Lower leg skin (tissue), 4 donors: ENCODE measurements at regions not wholly inside any gene's neighbourhood (a gene's known extent, or its start where the extent isn't known, plus 50 kb on each side); places are given as distances from the start of the nearest gene placed in this dataset.

Experiments used
- DNase-seq, 2 donors: peaks; one replicate each; pipeline ENCODE4 v3.0.0-alpha.2; 2019; ENCODE audit warnings: low spot score in 2 of 2
- H3K4me3 ChIP-seq: fragments of 200-600 bp; sonication (generic); 2 replicates; pipeline ENCODE4 v1.5.1; 2017; ENCODE audit warnings: mild to moderate bottlenecking, low read depth; ENCODE audit not compliant: poor library complexity, severe bottlenecking
- POLR2A ChIP-seq, 2 donors: fragments of 450-650 bp; IDR thresholded peaks; one replicate each; pipeline ENCODE4 v1.6.1; 2016 to 2017; ENCODE audit warnings: antibody characterized with exemption in 2 of 2, mild to moderate bottlenecking in 1 of 2, moderate library complexity in 1 of 2
- WGBS, 2 donors: methylation state at CpG; one replicate each; pipeline ENCODE4 v1.1.5; 2018; 5-methylcytosine and 5-hydroxymethylcytosine counted together
- intact Hi-C: fragments of 100-400 bp; cut with DNase I; formaldehyde crosslinking; loops from one replicate; pipeline ENCODE4 v1.15.0; 2023; ENCODE audit warnings: low total_unique reads
- TF ChIP-seq, protein P1 (sequence below), 3 donors: fragments of 450-650 bp; IDR thresholded peaks; one replicate each; pipeline ENCODE4 v1.5.1; 2016; ENCODE audit warnings: antibody characterized with exemption in 3 of 3, mild to moderate bottlenecking in 3 of 3, moderate library complexity in 2 of 3

DNA sequence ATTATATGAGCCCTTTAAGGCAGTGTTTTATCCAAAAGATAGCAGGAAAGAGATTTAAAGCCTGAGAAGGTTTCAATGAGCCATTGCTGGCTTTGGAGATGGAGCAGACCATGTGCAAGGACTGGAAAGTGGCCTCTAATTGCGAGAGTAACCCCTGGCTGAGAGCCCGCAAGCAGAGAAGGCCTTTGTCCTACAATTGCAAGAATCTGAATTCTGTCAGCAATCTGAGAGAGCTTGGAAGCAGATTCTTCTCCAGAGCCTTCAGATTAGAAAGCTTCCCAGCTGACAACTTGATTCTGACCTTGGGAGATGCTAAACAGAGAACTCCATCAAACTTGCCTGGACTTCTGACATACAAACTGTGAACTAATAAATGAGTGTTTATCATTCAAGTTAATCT, 528.7 kb upstream of the KLF12 start:
- intact Hi-C loops: no loop called here
- TF ChIP-seq, protein P1, sequence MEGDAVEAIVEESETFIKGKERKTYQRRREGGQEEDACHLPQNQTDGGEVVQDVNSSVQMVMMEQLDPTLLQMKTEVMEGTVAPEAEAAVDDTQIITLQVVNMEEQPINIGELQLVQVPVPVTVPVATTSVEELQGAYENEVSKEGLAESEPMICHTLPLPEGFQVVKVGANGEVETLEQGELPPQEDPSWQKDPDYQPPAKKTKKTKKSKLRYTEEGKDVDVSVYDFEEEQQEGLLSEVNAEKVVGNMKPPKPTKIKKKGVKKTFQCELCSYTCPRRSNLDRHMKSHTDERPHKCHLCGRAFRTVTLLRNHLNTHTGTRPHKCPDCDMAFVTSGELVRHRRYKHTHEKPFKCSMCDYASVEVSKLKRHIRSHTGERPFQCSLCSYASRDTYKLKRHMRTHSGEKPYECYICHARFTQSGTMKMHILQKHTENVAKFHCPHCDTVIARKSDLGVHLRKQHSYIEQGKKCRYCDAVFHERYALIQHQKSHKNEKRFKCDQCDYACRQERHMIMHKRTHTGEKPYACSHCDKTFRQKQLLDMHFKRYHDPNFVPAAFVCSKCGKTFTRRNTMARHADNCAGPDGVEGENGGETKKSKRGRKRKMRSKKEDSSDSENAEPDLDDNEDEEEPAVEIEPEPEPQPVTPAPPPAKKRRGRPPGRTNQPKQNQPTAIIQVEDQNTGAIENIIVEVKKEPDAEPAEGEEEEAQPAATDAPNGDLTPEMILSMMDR (IDR thresholded peaks at IDR 0.05): no peak
- TF ChIP-seq POLR2A (IDR thresholded peaks at IDR 0.05): no peak
- DNase-seq: no peak
- WGBS, 2 donors: 79 to 88% methylated on average over 2 of the region's 2 CpGs
- H3K4me3 ChIP-seq: no peak overlapping the region

DNA sequence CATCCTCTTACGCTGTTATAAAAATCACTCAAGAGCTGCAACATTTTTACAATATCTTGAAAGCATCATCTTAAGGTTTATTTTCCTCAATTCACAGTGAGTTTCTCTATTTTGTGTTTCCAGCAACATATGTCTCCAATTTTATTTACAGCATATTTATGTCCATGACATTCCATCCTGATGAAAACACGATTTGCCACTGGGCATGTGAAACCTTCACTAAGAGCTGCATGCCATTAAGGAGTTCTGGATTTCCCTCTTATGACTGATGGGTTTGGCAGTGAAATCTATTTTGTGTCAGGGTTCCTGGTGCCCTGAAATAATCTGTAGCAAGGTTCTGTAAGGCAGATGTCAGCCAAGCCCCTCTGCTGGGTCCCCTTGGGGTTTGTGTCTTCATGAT, 527.6 kb upstream of the KLF12 start:
- TF ChIP-seq, protein P1 (IDR thresholded peaks at IDR 0.05): no peak
- no peak for TF ChIP-seq POLR2A (IDR thresholded peaks at IDR 0.05)
- intact Hi-C loops: no loop called here
- no peak for DNase-seq
- no peak overlapping the region for H3K4me3 ChIP-seq
- WGBS, 2 donors: 45 to 46% methylated on average over 2 of the region's 2 CpGs

DNA sequence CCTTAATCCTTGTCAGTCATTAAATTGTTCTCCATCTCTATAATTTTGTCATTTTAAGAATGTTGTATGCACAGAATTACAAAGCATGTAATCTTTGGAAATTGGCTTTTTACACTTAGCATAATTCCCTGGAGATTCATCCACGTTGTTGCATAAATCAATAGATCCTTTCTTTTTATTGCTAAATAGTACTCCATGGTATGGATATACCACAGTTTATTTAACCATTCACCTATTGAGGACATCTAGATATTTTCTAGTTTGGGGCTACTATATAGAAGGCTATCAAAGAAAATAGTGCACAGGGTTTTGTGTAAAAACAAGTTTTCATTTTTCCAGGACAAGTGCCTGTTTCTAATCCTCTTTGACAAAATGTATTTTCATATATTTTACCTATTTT, 523.6 kb upstream of the KLF12 start:
- intact Hi-C loops: no loop called here
- TF ChIP-seq, protein P1 (IDR thresholded peaks at IDR 0.05): no peak
- TF ChIP-seq POLR2A (IDR thresholded peaks at IDR 0.05): no peak
- WGBS, 2 donors: 83 to 88% methylated on average over 1 of the region's 1 CpG
- DNase-seq: no peak
- H3K4me3 ChIP-seq: no peak overlapping the region

DNA sequence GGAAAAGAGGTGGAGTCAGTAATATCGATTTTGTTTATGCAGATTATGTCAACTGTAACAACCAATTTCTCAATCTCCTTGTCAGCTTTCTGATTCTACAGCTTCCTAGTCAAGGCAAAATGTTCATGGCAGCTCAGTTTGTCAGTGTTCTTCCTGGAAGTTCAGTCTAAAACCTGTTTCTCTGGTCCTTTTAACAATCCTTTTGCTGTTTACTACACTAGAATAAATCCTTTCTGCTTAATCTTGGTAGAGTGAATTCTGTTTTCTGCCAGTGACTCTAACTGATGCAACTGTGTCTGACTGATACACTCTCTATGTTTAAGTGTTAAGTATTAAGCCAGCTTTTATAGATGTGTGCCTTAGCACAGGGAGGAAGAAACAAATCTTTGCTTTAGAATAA, 516.9 kb upstream of the KLF12 start:
- DNase-seq: no peak
- intact Hi-C loops: no loop called here
- TF ChIP-seq, protein P1 (IDR thresholded peaks at IDR 0.05): no peak
- no peak for TF ChIP-seq POLR2A (IDR thresholded peaks at IDR 0.05)
- WGBS, 2 donors: 38 to 45% methylated on average over 1 of the region's 1 CpG
- H3K4me3 ChIP-seq: no peak overlapping the region

DNA sequence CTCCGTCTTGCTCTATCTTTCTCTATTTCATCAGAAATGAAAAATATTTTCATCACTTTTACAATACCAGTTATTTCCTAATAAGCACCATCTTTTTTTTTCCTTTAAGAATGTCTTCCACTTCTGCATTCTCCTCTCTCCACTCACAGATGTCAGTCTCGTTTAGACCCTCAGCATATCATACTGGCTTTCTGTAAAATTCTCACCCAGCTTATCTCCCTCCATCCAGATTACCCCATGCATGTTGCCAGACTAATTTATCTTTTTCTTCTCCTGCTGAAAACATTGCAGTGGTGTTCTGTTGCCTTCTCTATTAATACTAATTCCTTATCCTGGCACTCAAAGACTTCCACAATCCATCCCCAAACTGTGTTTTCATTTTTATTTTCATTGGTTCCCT, 513.8 kb upstream of the KLF12 start:
- DNase-seq: no peak
- TF ChIP-seq, protein P1 (IDR thresholded peaks at IDR 0.05): no peak
- TF ChIP-seq POLR2A (IDR thresholded peaks at IDR 0.05): no peak
- intact Hi-C loops: no loop called here
- 76 to 88% methylated on average over 2 of the region's 2 CpGs for WGBS, 2 donors
- H3K4me3 ChIP-seq: no peak overlapping the region

DNA sequence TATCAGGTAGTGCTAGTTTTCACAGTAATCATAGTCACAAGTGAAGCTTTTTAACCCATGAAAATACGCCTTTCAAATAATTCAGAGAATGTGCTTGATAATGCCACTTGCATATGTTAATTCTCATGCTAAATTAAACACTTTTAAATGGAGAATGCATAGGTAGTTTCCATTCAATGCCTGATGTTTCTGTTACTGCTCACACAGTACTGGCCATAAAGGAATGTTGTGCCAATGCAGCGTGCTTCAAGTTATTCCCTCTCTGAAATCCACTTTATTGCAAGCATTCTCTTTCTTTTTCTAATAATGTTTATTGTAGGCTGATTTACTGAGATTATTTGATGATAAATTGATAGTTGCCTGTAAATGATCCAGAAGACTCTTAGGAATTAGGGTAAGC, 513.0 kb upstream of the KLF12 start:
- no peak overlapping the region for H3K4me3 ChIP-seq
- DNase-seq: no peak
- TF ChIP-seq, protein P1 (IDR thresholded peaks at IDR 0.05): no peak
- TF ChIP-seq POLR2A (IDR thresholded peaks at IDR 0.05): no peak
- intact Hi-C loops: no loop called here
- WGBS, 2 donors: 93% methylated on average over 2 of the region's 2 CpGs
